Islet precursor cell (in vitro differentiated cells): ENCODE measurements at regions not wholly inside any gene's neighbourhood (a gene's known extent, or its start where the extent isn't known, plus 50 kb on each side); places are given as distances from the start of the nearest gene placed in this dataset.

Source experiments
- DNase-seq: peaks from one replicate; pipeline ENCODE4 v3.0.0-alpha.2; 2018

GRCh38 chr7:106339513-106340246 lies 54.9 kb upstream of the NAMPT start:
- no peak for DNase-seq

GRCh38 chr7:106337754-106338153 lies 53.0 kb upstream of the NAMPT start:
- no peak for DNase-seq

GRCh38 chr7:106335814-106336213 lies 51.0 kb upstream of the NAMPT start:
- no peak for DNase-seq
